ENCODE measurements at regions not wholly inside any gene's neighbourhood (a gene's known extent, or its start where the extent isn't known, plus 50 kb on each side); places are given as distances from the start of the nearest gene placed in this dataset.
A peak's percentile ranks its signal among the peaks of the same experiment; 100 is the strongest.
"Not testable (repeated sequence)": the region's sequence is repeated elsewhere in the genome, so short reads cannot be mapped to it uniquely, and the experiment has no call there.

DNA sequence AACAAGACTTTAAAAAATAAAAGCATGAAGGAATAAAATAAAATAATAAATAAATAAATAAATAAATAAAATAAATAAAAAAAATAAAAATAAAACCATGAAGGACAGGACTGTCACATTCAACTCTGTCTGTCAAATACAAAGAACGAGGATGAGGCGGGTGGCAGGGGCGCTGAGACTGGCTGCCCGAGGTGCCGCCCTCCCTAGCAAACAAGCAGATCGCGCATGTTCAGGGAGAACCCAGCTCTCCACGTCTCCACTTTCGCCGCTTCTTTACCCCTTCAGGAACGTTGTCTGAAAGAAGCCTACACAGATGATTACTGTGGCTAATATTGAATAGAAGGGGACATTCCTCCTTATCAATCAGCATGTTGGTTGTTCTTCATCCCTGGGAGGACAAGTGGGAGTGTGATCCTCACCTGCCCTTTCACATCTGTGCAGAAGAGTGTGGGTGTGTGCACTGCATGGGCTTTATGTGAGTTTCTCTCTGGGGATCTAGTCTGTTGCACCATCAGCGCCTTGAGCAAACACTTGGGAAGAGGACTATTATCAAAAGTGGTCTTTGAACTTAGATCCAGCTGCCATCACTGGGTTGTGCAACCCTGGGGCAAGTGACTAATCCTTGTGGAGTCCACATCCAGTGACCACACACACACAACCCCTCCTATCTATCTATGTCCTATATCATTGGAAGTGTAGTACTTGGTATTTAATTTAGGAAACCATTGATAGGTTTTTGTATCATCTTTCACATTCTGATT, 399.2 kb downstream of the IRX2 start:
- no peaks in the 10 kb centered on the region for H3K4me1 Mint-ChIP-seq
- no peak overlapping the region for H3K27ac Mint-ChIP-seq
- no peak overlapping the region for H3K4me3 Mint-ChIP-seq
- ATAC-seq: no peak
- DNase-seq (ENCODE audit: low spot score in 2 of 2): peak in 1 of 2 donors; percentile 13
- no peaks in the 10 kb centered on the region for H3K36me3 Mint-ChIP-seq
- H3K9me3 Mint-ChIP-seq: peaks cover 15% of the 10 kb centered on the region

DNA sequence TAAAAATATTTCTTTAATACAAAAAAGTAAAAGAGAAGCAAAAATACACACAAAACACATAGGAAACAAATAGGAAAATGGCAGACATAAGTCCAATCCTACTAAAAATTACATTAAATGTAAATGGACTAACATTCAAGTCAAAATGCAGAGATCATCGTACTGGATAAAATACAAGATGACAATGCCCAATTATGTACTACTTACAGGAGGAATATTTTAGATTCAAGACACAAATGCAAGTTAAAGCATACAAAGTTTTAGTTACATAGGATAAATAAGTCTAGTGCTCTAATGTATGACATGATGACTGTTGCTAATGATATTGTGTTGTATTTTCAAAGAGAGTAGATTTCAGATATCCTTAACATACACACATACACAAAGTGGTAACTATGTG, 401.7 kb downstream of the IRX2 start:
- not testable (repeated sequence) for H3K36me3 Mint-ChIP-seq; DNase-seq (ENCODE audit: low spot score in 2 of 2); ATAC-seq; H3K4me3 Mint-ChIP-seq; H3K27ac Mint-ChIP-seq; H3K4me1 Mint-ChIP-seq
- peaks cover 17% of the 10 kb centered on the region for H3K9me3 Mint-ChIP-seq

DNA sequence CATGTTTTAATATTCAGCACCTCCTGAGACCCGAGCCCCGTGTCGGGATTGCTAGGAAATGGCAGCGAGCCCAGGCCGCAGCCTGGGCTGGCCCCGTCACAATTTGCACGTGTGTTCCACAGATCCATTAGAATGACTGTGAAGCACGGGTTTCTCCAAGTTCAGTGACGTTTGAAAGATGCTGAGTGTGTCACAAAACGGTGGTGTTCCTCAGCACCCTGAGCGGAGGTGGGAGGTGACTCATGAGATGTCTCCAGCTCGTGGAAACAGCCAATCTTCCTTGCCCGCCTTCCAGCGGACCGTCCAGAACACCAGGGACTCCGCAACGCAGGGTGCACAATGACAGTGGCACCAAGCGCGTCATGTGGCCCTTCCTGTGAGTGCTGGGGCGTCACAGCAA, 412.8 kb downstream of the IRX2 start:
- Mint-ChIP-seq H3K4me3 (no peak overlapping the region), H3K9me3 (no peaks in the 10 kb centered on the region), H3K36me3 (no peaks in the 10 kb centered on the region), H3K27ac (no peak overlapping the region), H3K4me1 (no peaks in the 10 kb centered on the region)
- no peak for ATAC-seq
- DNase-seq (ENCODE audit: low spot score in 2 of 2): no peak

DNA sequence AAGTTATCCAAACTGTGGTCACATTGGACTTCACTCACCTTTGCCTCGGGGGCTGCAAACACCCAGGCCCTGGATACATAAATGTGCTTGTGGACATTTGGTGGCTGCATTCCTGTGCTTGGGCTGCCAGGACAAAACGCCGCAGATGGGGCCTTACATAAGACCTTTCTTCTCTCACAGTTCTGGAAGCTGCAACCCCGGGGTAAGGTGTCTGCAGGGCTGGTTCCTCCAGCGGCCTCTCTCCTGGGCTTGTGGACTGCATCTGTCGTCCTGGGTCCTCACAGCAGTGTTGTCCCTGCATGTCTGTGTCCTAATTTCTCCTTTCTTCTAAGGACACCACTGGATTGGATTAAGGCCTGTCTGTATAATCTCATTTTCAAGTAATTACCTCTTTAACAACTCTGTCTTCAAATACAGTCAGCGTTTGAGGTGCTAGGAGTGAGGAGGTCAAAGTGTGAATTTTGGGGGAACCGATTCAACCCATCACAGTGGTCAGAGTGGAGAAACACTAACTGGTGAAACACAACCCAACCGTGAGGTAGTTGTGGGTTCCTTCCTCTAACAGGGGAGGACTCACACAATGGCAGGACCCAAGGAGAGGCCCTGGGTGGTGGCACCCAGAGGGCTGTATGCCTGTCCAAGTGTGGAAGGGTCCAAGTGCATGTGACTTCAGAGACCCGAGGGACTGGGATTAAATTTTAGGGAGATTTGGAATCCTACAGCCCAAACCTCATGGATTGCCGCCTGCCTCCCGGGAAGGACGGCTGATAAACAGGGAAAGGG, 415.6 kb downstream of the IRX2 start:
- Mint-ChIP-seq H3K9me3 (peaks cover 6% of the 10 kb centered on the region), H3K36me3 (no peaks in the 10 kb centered on the region), H3K4me1 (no peaks in the 10 kb centered on the region), H3K4me3 (no peak overlapping the region), H3K27ac (no peak overlapping the region)
- no peak for DNase-seq (ENCODE audit: low spot score in 2 of 2)
- no peak for ATAC-seq

DNA sequence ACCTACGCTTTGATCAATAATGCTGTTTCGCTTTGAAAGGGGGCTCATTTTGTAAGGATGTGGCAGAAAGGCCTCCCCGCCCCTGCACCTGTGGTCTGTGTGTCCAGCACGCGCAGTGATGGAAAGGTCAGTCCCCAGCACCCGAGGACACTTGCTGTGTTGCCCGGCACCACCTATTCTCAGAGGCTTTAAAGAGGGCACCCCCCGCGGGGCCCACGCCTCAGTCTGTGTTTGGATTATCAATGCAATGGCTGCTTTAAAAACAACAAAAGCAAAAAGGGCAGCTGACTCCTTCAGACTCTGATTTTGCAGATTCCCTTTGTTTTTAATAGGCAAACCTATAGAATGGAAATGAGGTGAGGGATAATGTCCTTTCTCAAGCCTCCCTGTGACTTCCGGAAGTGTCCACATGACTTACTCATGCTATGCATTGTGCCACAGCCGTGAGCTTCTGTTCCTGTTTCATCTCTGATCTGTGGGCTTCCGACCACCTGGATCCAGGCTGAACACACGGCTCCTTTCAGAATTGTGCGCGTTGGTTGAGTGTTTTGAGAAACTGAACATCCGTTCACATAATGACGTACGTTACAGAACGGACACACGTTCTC, 416.2 kb downstream of the IRX2 start:
- ATAC-seq: no peak
- Mint-ChIP-seq H3K27ac (no peak overlapping the region), H3K36me3 (no peaks in the 10 kb centered on the region), H3K4me3 (no peak overlapping the region), H3K9me3 (peaks cover 6% of the 10 kb centered on the region), H3K4me1 (no peaks in the 10 kb centered on the region)
- DNase-seq (ENCODE audit: low spot score in 2 of 2): no peak

DNA sequence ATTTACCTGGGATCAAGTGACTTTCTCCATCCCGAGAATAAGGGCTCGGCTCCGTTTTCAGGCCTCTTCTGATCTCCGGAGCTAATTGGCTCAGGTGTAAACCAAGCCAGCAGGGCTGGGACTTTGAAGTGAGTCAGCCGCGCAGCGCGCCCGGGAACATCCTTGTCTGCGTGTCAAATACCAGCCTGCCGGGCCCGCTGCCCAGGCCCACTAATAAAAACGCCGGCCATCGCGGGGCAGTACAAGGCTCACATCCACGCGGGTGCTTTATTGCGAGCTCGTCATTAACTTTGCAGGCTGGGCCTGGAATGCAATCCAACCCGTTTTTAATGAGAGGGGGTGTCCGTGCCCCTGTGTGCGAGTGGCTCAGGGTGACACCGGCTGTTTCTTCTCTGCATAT, 416.8 kb downstream of the IRX2 start:
- no peaks in the 10 kb centered on the region for H3K4me1 Mint-ChIP-seq
- H3K9me3 Mint-ChIP-seq: peaks cover 6% of the 10 kb centered on the region
- H3K36me3 Mint-ChIP-seq: no peaks in the 10 kb centered on the region
- DNase-seq (ENCODE audit: low spot score in 2 of 2): no peak
- no peak for ATAC-seq
- no peak overlapping the region for H3K4me3 Mint-ChIP-seq
- no peak overlapping the region for H3K27ac Mint-ChIP-seq

DNA sequence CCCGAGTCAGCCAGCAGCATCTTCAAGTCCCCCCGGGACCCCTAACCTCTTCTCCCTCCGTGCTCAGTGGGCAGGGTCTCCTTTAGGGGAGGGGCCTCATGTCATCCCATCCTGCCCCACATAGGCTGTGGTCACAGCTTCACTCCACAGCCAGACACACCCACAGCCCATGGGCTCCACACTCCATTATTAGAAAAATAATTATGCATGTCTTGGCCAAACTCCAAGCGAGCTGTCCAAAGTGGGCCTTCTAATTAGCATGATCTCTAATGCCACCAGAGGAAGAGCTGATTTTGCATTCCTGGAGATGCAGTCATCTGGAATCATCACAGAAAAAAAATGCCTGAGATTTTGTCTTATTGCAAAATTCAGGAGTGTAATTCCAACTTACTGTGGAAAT, 418.2 kb downstream of the IRX2 start:
- no peak overlapping the region for H3K27ac Mint-ChIP-seq
- H3K9me3 Mint-ChIP-seq: peaks cover 6% of the 10 kb centered on the region
- ATAC-seq: no peak
- DNase-seq (ENCODE audit: low spot score in 2 of 2): no peak
- no peaks in the 10 kb centered on the region for H3K36me3 Mint-ChIP-seq
- H3K4me1 Mint-ChIP-seq: no peaks in the 10 kb centered on the region
- H3K4me3 Mint-ChIP-seq: no peak overlapping the region

DNA sequence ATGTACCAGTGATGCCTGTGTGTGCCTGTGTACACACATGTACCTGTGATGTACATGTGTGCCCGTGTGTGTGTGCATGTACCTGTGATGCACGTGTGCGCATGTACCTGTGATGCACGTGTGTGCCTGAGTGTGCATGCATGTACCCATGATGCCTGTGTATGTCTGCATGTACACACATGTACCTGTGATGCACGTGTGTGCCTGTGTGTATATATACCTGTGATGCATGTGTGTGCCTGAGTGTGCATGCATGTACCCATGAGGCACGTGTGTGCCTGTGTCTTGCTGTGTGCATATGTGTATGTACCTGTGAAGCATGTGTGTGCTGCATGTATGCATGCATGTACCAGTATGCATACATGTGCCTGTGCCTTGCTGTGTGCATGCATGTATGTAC, 419.0 kb downstream of the IRX2 start:
- Mint-ChIP-seq H3K4me1 (no peaks in the 10 kb centered on the region), H3K36me3 (no peaks in the 10 kb centered on the region), H3K27ac (no peak overlapping the region), H3K9me3 (peaks cover 6% of the 10 kb centered on the region), H3K4me3 (no peak overlapping the region)
- ATAC-seq (no peak), DNase-seq (ENCODE audit: low spot score in 2 of 2) (no peak)

DNA sequence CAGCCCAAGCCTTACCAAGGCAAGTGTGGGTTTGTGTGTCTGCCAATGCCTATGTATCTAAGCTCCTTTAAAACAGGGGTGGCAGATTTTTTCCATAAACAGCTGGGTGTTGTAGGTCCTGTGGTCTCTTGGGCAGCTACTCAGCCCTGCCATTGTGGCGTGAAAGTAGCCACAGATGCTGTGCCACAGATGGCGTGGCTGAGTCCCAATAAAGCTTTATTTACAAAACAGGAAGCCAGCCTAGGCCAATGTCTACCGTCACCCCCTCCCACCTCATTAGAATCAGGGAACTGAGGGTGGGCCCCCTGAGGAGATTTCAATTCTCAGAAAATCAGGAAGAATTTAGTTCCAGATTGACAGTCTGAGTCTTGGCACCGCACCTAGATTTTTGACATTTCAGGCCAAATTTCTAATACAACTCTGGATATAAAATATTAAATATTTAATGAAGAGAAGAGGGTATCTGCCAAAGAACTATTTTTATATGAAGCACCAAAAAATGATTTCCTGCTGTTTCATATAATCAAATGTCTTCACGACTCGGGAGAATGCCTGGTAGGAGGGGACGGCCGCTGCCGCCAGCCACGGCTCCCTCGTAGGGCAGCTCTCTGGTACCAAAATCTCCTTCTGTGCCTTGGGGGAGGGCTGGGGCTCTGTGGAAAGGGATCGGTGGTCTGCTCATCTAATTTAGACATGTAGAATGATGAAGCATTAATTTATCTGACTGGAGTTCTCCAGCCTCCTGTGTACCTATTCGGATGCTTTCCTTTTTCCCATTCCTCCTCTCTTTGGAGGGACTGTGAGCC, 420.9 kb downstream of the IRX2 start:
- H3K4me3 Mint-ChIP-seq: no peak overlapping the region
- no peak overlapping the region for H3K27ac Mint-ChIP-seq
- no peaks in the 10 kb centered on the region for H3K36me3 Mint-ChIP-seq
- H3K9me3 Mint-ChIP-seq: peaks cover 6% of the 10 kb centered on the region
- H3K4me1 Mint-ChIP-seq: no peaks in the 10 kb centered on the region
- ATAC-seq: no peak
- no peak for DNase-seq (ENCODE audit: low spot score in 2 of 2)

DNA sequence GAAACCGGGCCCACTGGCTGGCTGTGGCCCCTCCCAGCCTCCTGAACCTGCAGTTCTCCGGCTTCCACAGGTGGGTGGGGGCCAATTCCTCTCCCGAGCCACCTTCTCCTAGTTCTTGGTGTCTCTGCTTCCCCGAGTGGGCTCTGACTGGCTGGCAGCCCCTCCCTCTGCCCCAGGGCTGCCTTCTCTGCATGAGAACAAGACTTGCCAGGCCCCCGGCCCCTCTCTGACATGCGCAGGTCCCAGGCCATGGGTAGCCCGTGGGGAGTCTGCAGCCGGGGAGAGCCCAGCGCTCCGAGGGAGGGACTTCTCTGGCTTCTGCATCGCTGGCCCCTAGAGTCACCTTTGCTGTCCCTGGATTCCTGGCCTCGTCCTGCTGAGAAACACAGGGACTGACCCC, 421.7 kb downstream of the IRX2 start:
- DNase-seq (ENCODE audit: low spot score in 2 of 2): no peak
- Mint-ChIP-seq H3K9me3 (peaks cover 6% of the 10 kb centered on the region), H3K27ac (no peak overlapping the region), H3K36me3 (no peaks in the 10 kb centered on the region), H3K4me3 (no peak overlapping the region), H3K4me1 (no peaks in the 10 kb centered on the region)
- peak; percentile 19 for ATAC-seq

DNA sequence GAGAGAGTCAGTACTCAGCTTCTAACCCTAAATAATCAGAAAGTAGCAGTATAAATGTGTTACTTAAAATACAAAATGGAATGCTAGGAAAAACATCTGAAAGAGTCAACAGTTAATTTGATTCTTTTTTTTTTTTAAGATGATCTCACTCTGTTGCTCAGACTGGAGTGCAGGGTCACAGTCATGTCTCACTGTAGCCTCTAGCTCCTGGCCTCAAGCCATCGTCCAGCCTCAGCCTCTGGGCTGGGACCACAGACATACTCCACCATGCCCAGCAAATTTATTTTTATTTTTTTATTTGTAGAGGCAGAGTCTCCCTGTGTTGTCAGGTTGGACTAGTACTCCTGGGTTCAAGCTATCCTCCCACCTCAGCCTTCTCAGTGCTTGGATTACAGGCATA, 424.9 kb downstream of the IRX2 start:
- Mint-ChIP-seq H3K4me1 (no peaks in the 10 kb centered on the region), H3K27ac (no peak overlapping the region), H3K9me3 (peaks cover 7% of the 10 kb centered on the region), H3K36me3 (no peaks in the 10 kb centered on the region), H3K4me3 (no peak overlapping the region)
- no peak for DNase-seq (ENCODE audit: low spot score in 2 of 2)
- no peak for ATAC-seq

DNA sequence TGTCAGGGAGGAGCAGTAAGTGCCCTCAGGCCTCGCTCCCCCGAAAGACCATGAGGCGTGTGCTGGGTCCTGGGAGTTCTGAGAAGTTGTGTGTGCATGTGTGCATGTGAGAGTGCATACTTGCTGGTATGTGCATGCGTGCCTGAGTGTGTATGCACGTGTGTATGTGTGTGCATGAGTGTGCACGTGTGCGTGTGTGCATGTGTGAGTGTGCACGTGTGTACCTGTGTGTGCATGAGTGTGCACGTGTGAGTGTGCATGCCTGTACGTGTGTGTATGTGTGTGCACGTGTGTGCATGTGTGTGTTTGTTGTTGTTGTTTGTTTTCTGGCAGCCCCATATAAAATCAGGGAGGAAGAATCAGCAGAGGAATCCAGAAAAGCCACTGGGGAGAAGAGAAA, 426.7 kb downstream of the IRX2 start:
- Mint-ChIP-seq H3K4me3 (no peak overlapping the region), H3K9me3 (peaks cover 6% of the 10 kb centered on the region), H3K4me1 (no peaks in the 10 kb centered on the region), H3K27ac (no peak overlapping the region), H3K36me3 (no peaks in the 10 kb centered on the region)
- ATAC-seq (no peak), DNase-seq (ENCODE audit: low spot score in 2 of 2) (no peak)

DNA sequence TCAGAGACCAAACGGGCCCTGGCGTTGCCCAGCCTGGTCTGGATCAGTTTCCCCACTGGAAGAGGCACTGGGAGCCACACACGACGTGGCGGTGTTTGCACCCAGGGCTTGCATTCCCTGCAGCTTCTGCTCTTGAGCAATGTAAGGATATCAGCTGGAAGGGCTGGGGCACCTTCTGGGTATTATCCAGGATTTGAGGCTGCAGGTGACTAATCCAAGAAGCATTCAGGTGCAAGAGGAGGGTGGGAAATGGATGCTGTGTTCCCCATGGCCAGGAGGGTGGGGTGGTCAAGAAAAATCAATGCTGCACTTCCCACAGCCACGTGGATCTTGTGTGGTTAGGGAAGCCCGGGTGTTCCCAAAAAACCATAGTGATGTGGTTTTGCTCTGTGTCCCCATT, 430.9 kb downstream of the IRX2 start:
- Mint-ChIP-seq H3K4me3 (no peak overlapping the region), H3K4me1 (no peaks in the 10 kb centered on the region), H3K9me3 (peaks cover 6% of the 10 kb centered on the region), H3K36me3 (no peaks in the 10 kb centered on the region), H3K27ac (no peak overlapping the region)
- no peak for ATAC-seq
- DNase-seq (ENCODE audit: low spot score in 2 of 2): no peak

DNA sequence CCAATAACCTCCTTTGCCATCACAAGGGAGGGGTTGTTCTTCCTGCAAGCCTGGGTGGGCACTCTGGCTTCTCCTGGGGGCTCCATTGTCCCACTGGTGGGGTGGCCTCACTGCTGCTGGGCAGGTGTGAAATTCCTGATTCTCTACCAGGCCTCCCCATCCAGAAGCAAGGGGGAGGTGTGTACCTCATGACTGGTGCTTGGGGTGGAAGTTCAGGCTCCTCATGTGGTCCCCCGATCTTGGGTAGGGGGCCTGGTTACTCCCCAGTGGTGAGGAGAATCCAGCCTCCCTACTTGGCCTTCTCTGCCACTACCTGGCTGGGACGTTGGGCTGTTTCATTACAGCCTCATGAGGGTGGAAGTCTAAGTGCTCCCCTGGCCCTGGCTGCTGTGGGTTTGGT, 433.9 kb downstream of the IRX2 start:
- ATAC-seq: no peak
- DNase-seq (ENCODE audit: low spot score in 2 of 2): no peak
- Mint-ChIP-seq H3K27ac (no peak overlapping the region), H3K9me3 (peaks cover 4% of the 10 kb centered on the region), H3K36me3 (no peaks in the 10 kb centered on the region), H3K4me3 (no peak overlapping the region), H3K4me1 (no peaks in the 10 kb centered on the region)

DNA sequence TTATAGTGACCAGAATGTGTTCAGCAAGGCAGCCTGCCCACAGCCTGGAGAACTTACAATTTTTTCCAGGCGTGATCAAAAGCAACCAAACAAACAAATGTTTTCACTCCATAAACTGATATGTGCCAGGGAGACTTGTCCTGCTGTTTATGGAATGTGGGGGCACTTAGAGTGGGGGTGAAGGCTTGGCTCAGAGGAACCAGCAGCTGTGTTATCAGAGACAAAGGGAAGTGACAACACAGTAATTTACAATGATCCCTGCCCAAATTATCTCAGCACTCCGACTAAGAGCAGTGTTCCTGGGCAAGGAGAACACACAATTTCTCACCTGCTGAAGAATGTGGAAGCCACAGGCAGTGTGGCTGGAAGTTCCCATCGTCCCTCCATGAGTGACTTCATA, 429.1 kb upstream of the IRX4 start:
- ATAC-seq (no peak), DNase-seq (ENCODE audit: low spot score in 2 of 2) (no peak)
- Mint-ChIP-seq H3K27ac (no peak overlapping the region), H3K4me1 (no peaks in the 10 kb centered on the region), H3K4me3 (no peak overlapping the region), H3K36me3 (no peaks in the 10 kb centered on the region), H3K9me3 (peaks cover 4% of the 10 kb centered on the region)
